ENCODE measurements at regions not wholly inside any gene's neighbourhood (a gene's known extent, or its start where the extent isn't known, plus 50 kb on each side); places are given as distances from the start of the nearest gene placed in this dataset.

DNA sequence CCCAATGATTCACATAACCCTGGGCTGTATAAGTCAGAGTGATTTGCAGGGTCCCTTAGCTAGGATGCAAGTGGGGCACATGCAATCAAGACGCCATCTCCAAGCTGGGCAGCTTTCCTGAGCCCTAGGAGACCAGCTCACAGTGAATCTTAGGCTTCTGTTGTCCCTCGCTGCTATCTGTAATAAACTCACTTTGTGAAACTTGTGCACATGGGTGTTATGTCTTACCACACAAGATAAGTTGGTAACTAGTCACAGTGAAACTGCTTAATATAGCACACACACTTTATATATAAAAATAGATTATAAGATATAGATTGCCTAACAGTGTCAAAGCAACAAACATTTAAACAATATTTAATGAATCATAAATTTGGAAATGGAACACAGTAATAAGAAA is 658.5 kb downstream of the SLCO4C1 start:
- TF ChIP-seq, protein P1, sequence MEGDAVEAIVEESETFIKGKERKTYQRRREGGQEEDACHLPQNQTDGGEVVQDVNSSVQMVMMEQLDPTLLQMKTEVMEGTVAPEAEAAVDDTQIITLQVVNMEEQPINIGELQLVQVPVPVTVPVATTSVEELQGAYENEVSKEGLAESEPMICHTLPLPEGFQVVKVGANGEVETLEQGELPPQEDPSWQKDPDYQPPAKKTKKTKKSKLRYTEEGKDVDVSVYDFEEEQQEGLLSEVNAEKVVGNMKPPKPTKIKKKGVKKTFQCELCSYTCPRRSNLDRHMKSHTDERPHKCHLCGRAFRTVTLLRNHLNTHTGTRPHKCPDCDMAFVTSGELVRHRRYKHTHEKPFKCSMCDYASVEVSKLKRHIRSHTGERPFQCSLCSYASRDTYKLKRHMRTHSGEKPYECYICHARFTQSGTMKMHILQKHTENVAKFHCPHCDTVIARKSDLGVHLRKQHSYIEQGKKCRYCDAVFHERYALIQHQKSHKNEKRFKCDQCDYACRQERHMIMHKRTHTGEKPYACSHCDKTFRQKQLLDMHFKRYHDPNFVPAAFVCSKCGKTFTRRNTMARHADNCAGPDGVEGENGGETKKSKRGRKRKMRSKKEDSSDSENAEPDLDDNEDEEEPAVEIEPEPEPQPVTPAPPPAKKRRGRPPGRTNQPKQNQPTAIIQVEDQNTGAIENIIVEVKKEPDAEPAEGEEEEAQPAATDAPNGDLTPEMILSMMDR (conservative IDR thresholded peaks at IDR 0.05; ENCODE audit: low read depth, low read length) = no peak
- TF ChIP-seq EZH2 (IDR thresholded peaks at IDR 0.05; ENCODE audit: borderline replicate concordance, low read depth, low read length, poor library complexity, severe bottlenecking) = no peak

Measured in A673 (cell line).